Heart left ventricle (tissue), 13 donors: ENCODE measurements at regions not wholly inside any gene's neighbourhood (a gene's known extent, or its start where the extent isn't known, plus 50 kb on each side); places are given as distances from the start of the nearest gene placed in this dataset.

Experiments used
- CTCF ChIP-seq, 12 donors: fragments of 200-600 bp; sonication (generic) in 4 of 12; IDR thresholded peaks; one replicate each; pipeline versions ENCODE4 v1.5.0 to v1.8.0; 2018 to 2022; ENCODE audit warnings: antibody characterized with exemption in 12 of 12, mild to moderate bottlenecking in 5 of 12
- POLR2A ChIP-seq, 2 donors: fragments of 450-650 bp; IDR thresholded peaks; one replicate each; pipeline ENCODE4 v1.6.1; 2017; ENCODE audit warnings: antibody characterized with exemption in 2 of 2, mild to moderate bottlenecking in 2 of 2, moderate library complexity in 2 of 2
- donor health status: ischemic (EF 13 %, LVEDD 7.1; RV severe dilation, severe dysfunction).
- donor health status: DM: no; HTN: yes; CAD: no.
- donor health status: DM: no; HTN: no; CAD: no.
- donor health status: ischemic (EF 25% LVEDD 6.9; RV normal size, moderate dysfunction).
- donor health status: ischemic (EF 25% LVEDD 5.7; RV mildly dilated, moderate dysfunction).
- donor health status: ischemic (EF 35%, LVEDD 5.7; RV mildly dilated, moderate dysfunction).
- donor health status: nonischemic (EF 11% LVEDD 7.7; RV severe dilation, severe dysfunction).
- donor health status: DM: yes; HTN: yes; CAD: no.
- donor health status: PGD.
- donor health status: ischemic (EF 29% LVEDD 5.4; RV normal size, mild dysfunction).
- donor health status: nonischemic (EF 23%, LVEDD 6.1; RV moderate dilation, normal function).

GRCh38 chr3:118402971-118403370 lies 631.7 kb downstream of the IGSF11 start:
- TF ChIP-seq POLR2A (IDR thresholded peaks at IDR 0.05) (no peak), CTCF (IDR thresholded peaks at IDR 0.05) (no peak)
